ENCODE measurements at regions not wholly inside any gene's neighbourhood (a gene's known extent, or its start where the extent isn't known, plus 50 kb on each side); places are given as distances from the start of the nearest gene placed in this dataset.

- TF ChIP-seq CTCF (IDR thresholded peaks at IDR 0.05; ENCODE audit: low read depth, low read length) = no peak
- DNase-seq (ENCODE audit: low read depth in 2 of 2) = no peak
- no peak overlapping the region for H3K4me3 ChIP-seq (replicated peaks in 1 of 2; ENCODE audit: low read depth in 2 of 2, low read length in 2 of 2)
Observed at GRCh38 chr2:2516386-2516785, 185.3 kb upstream of the MYT1L start.

DNA sequence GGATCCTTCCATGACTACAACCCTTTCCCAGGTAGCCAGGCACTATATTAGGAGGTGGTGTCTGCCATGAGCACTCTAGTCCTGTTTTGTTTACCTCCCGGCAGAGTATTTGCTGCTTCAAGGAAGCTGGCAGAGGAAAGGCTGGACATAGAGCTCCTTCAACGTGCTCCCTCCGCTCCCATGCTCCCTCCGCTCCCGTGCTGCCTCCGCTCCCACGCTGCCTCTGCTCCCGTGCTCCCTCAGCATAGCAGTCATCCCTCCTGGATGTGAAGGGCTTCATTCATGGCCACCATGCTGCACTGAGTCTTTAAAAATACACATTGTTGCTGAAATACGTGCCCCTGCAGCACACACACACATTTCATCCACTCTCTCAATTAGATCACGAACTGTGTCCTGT, 181.9 kb upstream of the MYT1L start:
- no peak for DNase-seq (ENCODE audit: low read depth in 2 of 2)
- H3K4me3 ChIP-seq (replicated peaks in 1 of 2; ENCODE audit: low read depth in 2 of 2, low read length in 2 of 2) = no peak overlapping the region
- TF ChIP-seq CTCF (IDR thresholded peaks at IDR 0.05; ENCODE audit: low read depth, low read length) = no peak

DNA sequence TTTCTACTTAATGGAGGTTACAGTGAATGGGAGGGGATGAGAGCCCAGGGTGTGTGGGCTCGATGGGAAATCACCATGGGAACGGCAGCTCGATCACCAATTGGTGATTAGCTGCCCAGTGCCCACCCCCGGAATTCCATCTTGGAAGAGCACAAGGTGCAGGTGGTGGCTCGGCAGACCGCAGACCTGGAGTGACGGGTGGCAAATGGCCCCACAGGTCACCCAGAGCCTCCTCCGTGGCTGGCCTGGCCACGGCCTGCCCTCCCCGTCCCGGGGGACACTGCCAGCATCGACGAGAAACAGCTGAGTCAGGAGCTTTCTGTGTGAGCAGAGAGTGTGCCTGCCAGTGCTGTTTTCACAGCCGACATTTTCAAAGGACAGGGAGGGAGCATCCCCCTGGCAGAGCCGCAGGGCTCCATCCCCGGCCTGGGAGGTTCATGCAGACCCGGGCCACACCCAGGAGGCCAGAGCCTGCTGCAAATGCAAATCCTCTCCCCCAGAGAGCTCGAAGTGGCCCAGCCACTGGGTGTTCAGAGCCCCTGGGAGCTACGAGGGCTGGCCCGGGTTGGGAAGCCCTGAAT, 176.4 kb upstream of the MYT1L start:
- no peak overlapping the region for H3K4me3 ChIP-seq (replicated peaks in 1 of 2; ENCODE audit: low read depth in 2 of 2, low read length in 2 of 2)
- no peak for TF ChIP-seq CTCF (IDR thresholded peaks at IDR 0.05; ENCODE audit: low read depth, low read length)
- no peak for DNase-seq (ENCODE audit: low read depth in 2 of 2)

DNA sequence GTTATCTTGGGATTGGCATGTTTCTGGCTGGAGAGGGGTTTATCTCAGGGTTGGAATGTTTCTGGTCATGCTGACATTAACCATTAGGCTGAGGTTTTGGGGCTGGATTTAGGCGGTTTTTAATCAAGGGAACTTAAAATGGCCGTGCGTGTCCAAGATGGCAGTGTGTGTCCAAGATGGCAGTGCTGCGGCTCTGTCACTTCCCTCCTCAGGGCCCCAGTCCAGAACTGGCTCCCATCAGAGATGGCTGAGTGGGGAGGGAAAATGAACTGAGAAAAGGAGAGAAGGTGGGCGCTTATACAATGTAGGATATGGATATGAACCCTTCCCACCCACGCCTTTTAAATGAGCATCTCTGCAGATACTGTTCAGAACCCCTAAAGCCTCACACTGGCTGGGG, 175.5 kb upstream of the MYT1L start:
- DNase-seq (ENCODE audit: low read depth in 2 of 2) = no peak
- TF ChIP-seq CTCF (IDR thresholded peaks at IDR 0.05; ENCODE audit: low read depth, low read length) = no peak
- no peak overlapping the region for H3K4me3 ChIP-seq (replicated peaks in 1 of 2; ENCODE audit: low read depth in 2 of 2, low read length in 2 of 2)

GRCh38 chr2:2505604-2506003, 174.5 kb upstream of the MYT1L start:
- no peak for TF ChIP-seq CTCF (IDR thresholded peaks at IDR 0.05; ENCODE audit: low read depth, low read length)
- no peak for DNase-seq (ENCODE audit: low read depth in 2 of 2)
- H3K4me3 ChIP-seq (replicated peaks in 1 of 2; ENCODE audit: low read depth in 2 of 2, low read length in 2 of 2) = no peak overlapping the region

GRCh38 chr2:2503864-2504418, 172.9 kb upstream of the MYT1L start:
- DNase-seq (ENCODE audit: low read depth in 2 of 2) = no peak
- TF ChIP-seq CTCF (IDR thresholded peaks at IDR 0.05; ENCODE audit: low read depth, low read length) = no peak
- no peak overlapping the region for H3K4me3 ChIP-seq (replicated peaks in 1 of 2; ENCODE audit: low read depth in 2 of 2, low read length in 2 of 2)

DNA sequence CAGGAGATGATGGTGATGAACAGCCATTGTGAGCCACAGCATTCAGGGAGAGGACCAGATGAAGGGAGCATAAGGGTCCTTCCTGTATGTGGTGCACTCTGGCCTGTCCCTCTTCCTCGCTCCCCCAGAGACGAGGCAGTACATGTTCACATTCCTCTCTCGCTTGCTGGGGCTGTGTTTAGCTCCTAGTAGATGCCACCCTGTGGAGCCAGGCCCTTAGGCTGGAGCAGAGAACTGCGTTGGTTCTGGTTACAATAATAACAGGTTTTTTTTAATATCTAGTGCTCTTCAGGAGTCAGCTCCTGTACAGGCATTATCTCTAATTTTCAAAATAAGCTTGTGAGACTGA, 171.1 kb upstream of the MYT1L start:
- no peak for TF ChIP-seq CTCF (IDR thresholded peaks at IDR 0.05; ENCODE audit: low read depth, low read length)
- H3K4me3 ChIP-seq (replicated peaks in 1 of 2; ENCODE audit: low read depth in 2 of 2, low read length in 2 of 2) = no peak overlapping the region
- DNase-seq (ENCODE audit: low read depth in 2 of 2) = no peak
